Small intestine (tissue), 7 donors: ENCODE measurements at regions not wholly inside any gene's neighbourhood (a gene's known extent, or its start where the extent isn't known, plus 50 kb on each side); places are given as distances from the start of the nearest gene placed in this dataset.
"Not testable (repeated sequence)": the region's sequence is repeated elsewhere in the genome, so short reads cannot be mapped to it uniquely, and the experiment has no call there.

ENCODE experiments used
- DNase-seq, 2 donors: peaks; one replicate each; pipeline versions ENCODE4 v3.0.0 to v3.0.0-alpha.2; 2013
- FAIRE-seq: peaks from 2 replicates; lab custom pipeline; 2012; peaks lifted over from hg19 to GRCh38; lab: Jason Lieb, UNC
- H3K27ac ChIP-seq, 3 donors: one replicate each; pipeline ENCODE4 v1.5.1; 2013; ENCODE audit warnings: low read length in 2 of 3, mild to moderate bottlenecking in 2 of 3, control low read depth in 1 of 3, inconsistent platforms in 1 of 3, low read depth in 1 of 3, moderate library complexity in 1 of 3
- H3K27me3 ChIP-seq, 3 donors: one replicate each; pipeline ENCODE4 v1.6.1; 2013; ENCODE audit warnings: low read length in 3 of 3, inconsistent platforms in 1 of 3; ENCODE audit not compliant: control insufficient read depth in 3 of 3, insufficient read depth in 3 of 3
- H3K36me3 ChIP-seq, 3 donors: one replicate each; pipeline ENCODE4 v1.6.1; 2013; ENCODE audit warnings: low read length in 3 of 3, inconsistent platforms in 1 of 3, low read depth in 1 of 3, mild to moderate bottlenecking in 1 of 3, moderate library complexity in 1 of 3; ENCODE audit not compliant: control insufficient read depth in 3 of 3, insufficient read depth in 2 of 3
- H3K4me1 ChIP-seq, 3 donors: one replicate each; pipeline ENCODE4 v1.6.1; 2013; ENCODE audit warnings: low read length in 2 of 3, inconsistent platforms in 1 of 3, low read depth in 1 of 3, mild to moderate bottlenecking in 1 of 3, moderate library complexity in 1 of 3; ENCODE audit not compliant: control insufficient read depth in 3 of 3, insufficient read depth in 2 of 3
- H3K4me3 ChIP-seq, 3 donors: one replicate each; pipeline ENCODE4 v1.5.1; 2013; ENCODE audit warnings: low read length in 3 of 3, control low read depth in 1 of 3, inconsistent platforms in 1 of 3, low read depth in 1 of 3, mild to moderate bottlenecking in 1 of 3, moderate library complexity in 1 of 3
- H3K9me3 ChIP-seq, 2 donors: one replicate each; pipeline ENCODE4 v1.6.1; 2013; ENCODE audit warnings: low read depth in 1 of 2, low read length in 1 of 2; ENCODE audit not compliant: control insufficient read depth in 2 of 2, insufficient read depth in 1 of 2
- WGBS, 3 donors: extraction: QIAGEN DNeasy Blood & Tissue Kit; methylation state at CpG; one replicate each; pipeline ENCODE4 v1.1.7; 2013; 5-methylcytosine and 5-hydroxymethylcytosine counted together
- donor health status: healthy with polysubstance abuse.
- donor health status: control.
- donor health status: control.
- donor health status: Bipolar disorder and iron deficiency.
- donor health status: healthy.

- DNase-seq (no peak), FAIRE-seq (no peak)
- 81 to 87% (median 87%) methylated on average over 15 of the region's 15 CpGs for WGBS, 3 donors
- Histone ChIP-seq H3K4me3 (no peak overlapping the region), H3K36me3 (no peaks in the 10 kb centered on the region), H3K27me3 (peaks cover 0 to 2% (median 0%) of the 10 kb centered on the region in 3 donors), H3K27ac (no peak overlapping the region), H3K4me1 (no peaks in the 10 kb centered on the region), H3K9me3 (no peaks in the 10 kb centered on the region)
These were observed 156.7 kb upstream of the SALL3 start for GRCh38 chr18:78822949-78823285.

DNA sequence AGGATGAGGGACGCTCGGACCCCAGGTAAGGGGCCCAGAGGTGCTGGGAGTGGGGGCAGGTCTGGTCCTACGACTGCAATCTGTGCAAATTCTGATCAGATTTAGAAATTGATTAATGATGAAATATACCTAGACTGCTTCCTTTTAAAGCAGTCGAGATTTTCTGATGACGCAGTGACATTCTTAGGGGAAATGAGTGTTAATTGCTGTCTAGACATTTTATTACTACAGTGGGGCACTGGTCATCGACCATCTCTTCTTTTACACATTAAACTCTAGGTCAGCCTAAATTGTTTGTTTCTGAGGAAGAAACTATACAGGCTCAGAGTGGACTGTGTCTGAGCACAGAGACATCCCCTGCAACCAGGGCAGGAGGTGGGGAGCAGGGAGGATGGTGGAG, 154.4 kb upstream of the SALL3 start:
- H3K36me3 ChIP-seq = no peaks in the 10 kb centered on the region
- peaks cover 0 to 2% (median 0%) of the 10 kb centered on the region in 3 donors for H3K27me3 ChIP-seq
- no peak overlapping the region for H3K4me3 ChIP-seq
- no peak overlapping the region for H3K27ac ChIP-seq
- FAIRE-seq = no peak
- H3K4me1 ChIP-seq = no peaks in the 10 kb centered on the region
- 44 to 63% (median 51%) methylated on average over 6 of the region's 6 CpGs for WGBS, 3 donors
- no peaks in the 10 kb centered on the region for H3K9me3 ChIP-seq
- DNase-seq = no peak

- no peaks in the 10 kb centered on the region for H3K4me1 ChIP-seq
- 65 to 81% (median 80%) methylated on average over 4 of the region's 4 CpGs for WGBS, 3 donors
- H3K27ac ChIP-seq = no peak overlapping the region
- no peaks in the 10 kb centered on the region for H3K36me3 ChIP-seq
- no peaks in the 10 kb centered on the region for H3K27me3 ChIP-seq
- H3K9me3 ChIP-seq = no peaks in the 10 kb centered on the region
- FAIRE-seq (no peak), DNase-seq (no peak)
- no peak overlapping the region for H3K4me3 ChIP-seq
These were observed 153.0 kb upstream of the SALL3 start for GRCh38 chr18:78826631-78827030.

- no peak for DNase-seq
- Histone ChIP-seq H3K4me1 (no peaks in the 10 kb centered on the region), H3K36me3 (no peaks in the 10 kb centered on the region), H3K27me3 (no peaks in the 10 kb centered on the region), H3K4me3 (no peak overlapping the region), H3K27ac (no peak overlapping the region), H3K9me3 (no peaks in the 10 kb centered on the region)
- WGBS, 3 donors = 85 to 89% (median 87%) methylated on average over 10 of the region's 10 CpGs
- FAIRE-seq = no peak
These were observed 152.5 kb upstream of the SALL3 start for GRCh38 chr18:78827141-78827540.

GRCh38 chr18:78828131-78828530, 151.5 kb upstream of the SALL3 start:
- Histone ChIP-seq H3K27me3 (no peaks in the 10 kb centered on the region), H3K4me1 (no peaks in the 10 kb centered on the region), H3K4me3 (no peak overlapping the region), H3K9me3 (no peaks in the 10 kb centered on the region), H3K36me3 (no peaks in the 10 kb centered on the region), H3K27ac (no peak overlapping the region)
- 56 to 68% (median 67%) methylated on average over 3 of the region's 3 CpGs for WGBS, 3 donors
- FAIRE-seq (no peak), DNase-seq (no peak)

DNA sequence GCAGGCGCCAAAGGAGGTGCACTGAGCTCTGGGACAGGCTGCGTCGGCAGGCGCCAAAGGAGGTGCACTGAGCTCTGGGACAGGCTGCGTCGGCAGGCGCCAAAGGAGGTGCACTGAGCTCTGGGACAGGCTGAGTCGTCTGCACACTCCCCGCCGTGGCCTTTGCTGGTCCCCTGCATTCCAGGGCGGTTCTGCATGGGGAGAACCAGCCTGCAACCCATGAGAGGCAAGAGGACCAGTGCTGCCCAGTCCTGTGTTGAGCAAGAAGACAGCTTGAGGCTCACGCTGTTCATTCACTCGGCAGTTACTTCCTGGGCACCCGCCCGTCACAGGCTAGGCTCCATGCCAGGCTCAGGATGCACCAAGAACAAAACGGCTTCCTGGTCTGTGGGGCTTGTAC, 150.6 kb upstream of the SALL3 start:
- not testable (repeated sequence) for FAIRE-seq, H3K27me3 ChIP-seq, H3K36me3 ChIP-seq, H3K4me1 ChIP-seq, H3K27ac ChIP-seq, H3K4me3 ChIP-seq, DNase-seq, H3K9me3 ChIP-seq
- WGBS, 3 donors = 43 to 65% (median 62%) methylated on average over 13 to 16 of the region's 16 CpGs

- no peaks in the 10 kb centered on the region for H3K27me3 ChIP-seq
- FAIRE-seq (no peak), DNase-seq (no peak)
- 86 to 90% (median 86%) methylated on average over 10 of the region's 10 CpGs for WGBS, 3 donors
- no peaks in the 10 kb centered on the region for H3K4me1 ChIP-seq
- H3K36me3 ChIP-seq = no peaks in the 10 kb centered on the region
- peaks cover 0 to 3% of the 10 kb centered on the region in 2 donors for H3K9me3 ChIP-seq
- no peak overlapping the region for H3K27ac ChIP-seq
- no peak overlapping the region for H3K4me3 ChIP-seq
These were observed 149.5 kb upstream of the SALL3 start for GRCh38 chr18:78830161-78830560.

GRCh38 chr18:78830826-78831225, 148.8 kb upstream of the SALL3 start:
- Histone ChIP-seq H3K27ac (no peak overlapping the region), H3K4me1 (no peaks in the 10 kb centered on the region), H3K36me3 (no peaks in the 10 kb centered on the region), H3K9me3 (peaks cover 0 to 3% of the 10 kb centered on the region in 2 donors), H3K27me3 (no peaks in the 10 kb centered on the region), H3K4me3 (no peak overlapping the region)
- 73 to 84% (median 75%) methylated on average over 11 of the region's 11 CpGs for WGBS, 3 donors
- DNase-seq (no peak), FAIRE-seq (no peak)

GRCh38 chr18:78831603-78832002, 148.0 kb upstream of the SALL3 start:
- no peak overlapping the region for H3K4me3 ChIP-seq
- no peak overlapping the region for H3K27ac ChIP-seq
- peaks cover 0 to 3% of the 10 kb centered on the region in 2 donors for H3K9me3 ChIP-seq
- 29 to 45% (median 30%) methylated on average over 3 of the region's 3 CpGs for WGBS, 3 donors
- H3K36me3 ChIP-seq = no peaks in the 10 kb centered on the region
- DNase-seq = no peak
- H3K4me1 ChIP-seq = no peaks in the 10 kb centered on the region
- no peaks in the 10 kb centered on the region for H3K27me3 ChIP-seq
- no peak for FAIRE-seq
